HL-60 (cell line): ENCODE measurements at regions not wholly inside any gene's neighbourhood (a gene's known extent, or its start where the extent isn't known, plus 50 kb on each side); places are given as distances from the start of the nearest gene placed in this dataset.
"Not testable (repeated sequence)": the region's sequence is repeated elsewhere in the genome, so short reads cannot be mapped to it uniquely, and the experiment has no call there.

Experiments
- DNase-seq, 2 experiments: peaks; one replicate each; pipeline ENCODE4 v3.0.0-alpha.2; 2010 to 2020; ENCODE audit warnings: low read depth in 1 of 2, low spot score in 1 of 2
- H3K27ac ChIP-seq: fragments of 250-450 bp; sonication (Bioruptor Pico); replicated peaks from 2 replicates; pipeline ENCODE4 v1.5.1; 2020; ENCODE audit warnings: mild to moderate bottlenecking, moderate library complexity
- H3K27me3 ChIP-seq: fragments of 250-450 bp; sonication (Bioruptor Pico); 2 replicates; pipeline ENCODE4 v1.5.1; 2021; ENCODE audit warnings: mild to moderate bottlenecking, moderate library complexity; ENCODE audit not compliant: insufficient read depth, poor library complexity, severe bottlenecking
- H3K4me3 ChIP-seq: replicated peaks from 2 replicates; pipeline ENCODE4 v1.5.1; 2011; ENCODE audit warnings: mild to moderate bottlenecking, control low read depth, low read length; ENCODE audit not compliant: insufficient read depth
- GABPA ChIP-seq: IDR thresholded peaks from 2 replicates; pipeline ENCODE4 v1.6.1; 2012; ENCODE audit warnings: low read depth
- POLR2AphosphoS5 ChIP-seq: IDR thresholded peaks from 2 replicates; pipeline ENCODE4 v1.6.1; 2012; ENCODE audit warnings: low read depth
- SPI1 ChIP-seq: IDR thresholded peaks from 2 replicates; pipeline ENCODE4 v1.6.1; 2012; ENCODE audit warnings: low read depth, mild to moderate bottlenecking, borderline replicate concordance
- TF ChIP-seq, protein P1 (sequence below): IDR thresholded peaks from one replicate; pipeline ENCODE4 v1.5.1; 2011; ENCODE audit warnings: low read length, control low read depth, inconsistent platforms; ENCODE audit not compliant: insufficient read depth
- TF ChIP-seq, protein P2 (sequence below): IDR thresholded peaks from 2 replicates; pipeline ENCODE4 v1.6.1; 2012; ENCODE audit warnings: low read depth; ENCODE audit not compliant: insufficient replicate concordance

- TF ChIP-seq SPI1 (no peak), POLR2AphosphoS5 (no peak), GABPA (no peak)
- TF ChIP-seq, protein P1, sequence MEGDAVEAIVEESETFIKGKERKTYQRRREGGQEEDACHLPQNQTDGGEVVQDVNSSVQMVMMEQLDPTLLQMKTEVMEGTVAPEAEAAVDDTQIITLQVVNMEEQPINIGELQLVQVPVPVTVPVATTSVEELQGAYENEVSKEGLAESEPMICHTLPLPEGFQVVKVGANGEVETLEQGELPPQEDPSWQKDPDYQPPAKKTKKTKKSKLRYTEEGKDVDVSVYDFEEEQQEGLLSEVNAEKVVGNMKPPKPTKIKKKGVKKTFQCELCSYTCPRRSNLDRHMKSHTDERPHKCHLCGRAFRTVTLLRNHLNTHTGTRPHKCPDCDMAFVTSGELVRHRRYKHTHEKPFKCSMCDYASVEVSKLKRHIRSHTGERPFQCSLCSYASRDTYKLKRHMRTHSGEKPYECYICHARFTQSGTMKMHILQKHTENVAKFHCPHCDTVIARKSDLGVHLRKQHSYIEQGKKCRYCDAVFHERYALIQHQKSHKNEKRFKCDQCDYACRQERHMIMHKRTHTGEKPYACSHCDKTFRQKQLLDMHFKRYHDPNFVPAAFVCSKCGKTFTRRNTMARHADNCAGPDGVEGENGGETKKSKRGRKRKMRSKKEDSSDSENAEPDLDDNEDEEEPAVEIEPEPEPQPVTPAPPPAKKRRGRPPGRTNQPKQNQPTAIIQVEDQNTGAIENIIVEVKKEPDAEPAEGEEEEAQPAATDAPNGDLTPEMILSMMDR: no peak
- TF ChIP-seq, protein P2, sequence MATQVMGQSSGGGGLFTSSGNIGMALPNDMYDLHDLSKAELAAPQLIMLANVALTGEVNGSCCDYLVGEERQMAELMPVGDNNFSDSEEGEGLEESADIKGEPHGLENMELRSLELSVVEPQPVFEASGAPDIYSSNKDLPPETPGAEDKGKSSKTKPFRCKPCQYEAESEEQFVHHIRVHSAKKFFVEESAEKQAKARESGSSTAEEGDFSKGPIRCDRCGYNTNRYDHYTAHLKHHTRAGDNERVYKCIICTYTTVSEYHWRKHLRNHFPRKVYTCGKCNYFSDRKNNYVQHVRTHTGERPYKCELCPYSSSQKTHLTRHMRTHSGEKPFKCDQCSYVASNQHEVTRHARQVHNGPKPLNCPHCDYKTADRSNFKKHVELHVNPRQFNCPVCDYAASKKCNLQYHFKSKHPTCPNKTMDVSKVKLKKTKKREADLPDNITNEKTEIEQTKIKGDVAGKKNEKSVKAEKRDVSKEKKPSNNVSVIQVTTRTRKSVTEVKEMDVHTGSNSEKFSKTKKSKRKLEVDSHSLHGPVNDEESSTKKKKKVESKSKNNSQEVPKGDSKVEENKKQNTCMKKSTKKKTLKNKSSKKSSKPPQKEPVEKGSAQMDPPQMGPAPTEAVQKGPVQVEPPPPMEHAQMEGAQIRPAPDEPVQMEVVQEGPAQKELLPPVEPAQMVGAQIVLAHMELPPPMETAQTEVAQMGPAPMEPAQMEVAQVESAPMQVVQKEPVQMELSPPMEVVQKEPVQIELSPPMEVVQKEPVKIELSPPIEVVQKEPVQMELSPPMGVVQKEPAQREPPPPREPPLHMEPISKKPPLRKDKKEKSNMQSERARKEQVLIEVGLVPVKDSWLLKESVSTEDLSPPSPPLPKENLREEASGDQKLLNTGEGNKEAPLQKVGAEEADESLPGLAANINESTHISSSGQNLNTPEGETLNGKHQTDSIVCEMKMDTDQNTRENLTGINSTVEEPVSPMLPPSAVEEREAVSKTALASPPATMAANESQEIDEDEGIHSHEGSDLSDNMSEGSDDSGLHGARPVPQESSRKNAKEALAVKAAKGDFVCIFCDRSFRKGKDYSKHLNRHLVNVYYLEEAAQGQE: no peak
- DNase-seq: no peak
- H3K4me3 ChIP-seq: no peak overlapping the region
- H3K27ac ChIP-seq: no peak overlapping the region
- no peaks in the 10 kb centered on the region for H3K27me3 ChIP-seq
Observed at GRCh38 chr1:10920063-10920626, 92.3 kb upstream of the TARDBP start.

GRCh38 chr1:10922315-10923060, 90.0 kb upstream of the TARDBP start:
- not testable (repeated sequence) for H3K4me3 ChIP-seq, H3K27me3 ChIP-seq, H3K27ac ChIP-seq, DNase-seq

DNA sequence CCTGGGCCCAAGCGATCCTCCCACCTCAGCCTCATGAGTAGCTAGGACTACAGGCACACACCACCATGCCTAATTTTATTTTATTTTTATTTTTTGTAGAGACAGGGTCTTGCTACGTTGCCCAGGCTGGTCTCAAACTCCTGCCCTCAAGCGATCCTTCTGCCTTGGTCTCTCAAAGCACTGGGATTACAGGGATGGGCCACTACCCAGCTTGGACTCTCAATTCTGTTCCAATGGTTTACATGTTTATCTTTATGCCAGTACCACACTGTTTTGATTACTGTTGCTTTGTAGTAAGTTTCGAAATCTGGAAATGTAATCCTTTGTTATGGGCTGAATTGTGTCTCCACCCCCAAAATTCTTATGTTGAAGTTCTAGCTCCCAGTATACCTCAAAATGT, 88.4 kb upstream of the TARDBP start:
- no peak for TF ChIP-seq GABPA
- TF ChIP-seq POLR2AphosphoS5: no peak
- no peak for TF ChIP-seq SPI1
- TF ChIP-seq, protein P1: no peak
- TF ChIP-seq, protein P2: no peak
- DNase-seq: no peak
- H3K27ac ChIP-seq: no peak overlapping the region
- no peak overlapping the region for H3K4me3 ChIP-seq
- H3K27me3 ChIP-seq: no peaks in the 10 kb centered on the region

GRCh38 chr1:10928654-10929053, 83.8 kb upstream of the TARDBP start:
- TF ChIP-seq, protein P1: no peak
- TF ChIP-seq, protein P2: no peak
- no peak for TF ChIP-seq POLR2AphosphoS5
- TF ChIP-seq GABPA: no peak
- no peak for TF ChIP-seq SPI1
- H3K27me3 ChIP-seq: no peaks in the 10 kb centered on the region
- DNase-seq: no peak

More at GRCh38 chr1:10928654-10929053, 83.8 kb upstream of the TARDBP start:
- H3K4me3 ChIP-seq: no peak overlapping the region
- H3K27ac ChIP-seq: no peak overlapping the region
